ENCODE measurements at regions not wholly inside any gene's neighbourhood (a gene's known extent, or its start where the extent isn't known, plus 50 kb on each side); places are given as distances from the start of the nearest gene placed in this dataset.

GRCh38 chr1:193712392-193712791 is 526.0 kb upstream of the B3GALT2 start:
- DNase-seq = no peak
- no peak for TF ChIP-seq CTCF (IDR thresholded peaks at IDR 0.05)
- H3K27ac Mint-ChIP-seq = no peak overlapping the region
- H3K27me3 Mint-ChIP-seq = no peaks in the 10 kb centered on the region
- H3K36me3 Mint-ChIP-seq (ENCODE audit: low read depth) = no peaks in the 10 kb centered on the region
- no peak overlapping the region for H3K4me3 Mint-ChIP-seq
- peaks cover 2% of the 10 kb centered on the region for H3K9me3 Mint-ChIP-seq
- ATAC-seq = no peak
- ChIA-PET CTCF (no interaction called here), POLR2A (no interaction called here)
- peaks cover 10% of the 10 kb centered on the region for H3K4me1 Mint-ChIP-seq (ENCODE audit: low read depth)
- intact Hi-C loops (cut with micrococcal nuclease) = no loop called here

- peaks cover 3% of the 10 kb centered on the region for H3K9me3 Mint-ChIP-seq
- no peaks in the 10 kb centered on the region for H3K27me3 Mint-ChIP-seq
- DNase-seq (no peak), ATAC-seq (no peak)
- ChIA-PET CTCF (interaction anchor here (1.1 kb wide), 1 partner anchor 51 kb away, joined by 3 read pairs; no protein-coding TSS in a partner anchor), POLR2A (no interaction called here)
- H3K4me1 Mint-ChIP-seq (ENCODE audit: low read depth) = peaks cover 11% of the 10 kb centered on the region
- H3K4me3 Mint-ChIP-seq = no peak overlapping the region
- intact Hi-C loops (cut with micrococcal nuclease) = no loop called here
- no peak overlapping the region for H3K27ac Mint-ChIP-seq
- TF ChIP-seq CTCF (IDR thresholded peaks at IDR 0.05) = no peak
- no peaks in the 10 kb centered on the region for H3K36me3 Mint-ChIP-seq (ENCODE audit: low read depth)
Observed at GRCh38 chr1:193709607-193710006, 523.2 kb upstream of the B3GALT2 start.

GRCh38 chr1:193707271-193708021 is 521.0 kb upstream of the B3GALT2 start:
- CTCF ChIA-PET = no interaction called here
- Mint-ChIP-seq H3K4me1 (ENCODE audit: low read depth) (peaks cover 11% of the 10 kb centered on the region), H3K27ac (no peak overlapping the region), H3K4me3 (no peak overlapping the region), H3K27me3 (no peaks in the 10 kb centered on the region), H3K36me3 (ENCODE audit: low read depth) (no peaks in the 10 kb centered on the region), H3K9me3 (peaks cover 3% of the 10 kb centered on the region)
- no peak for ATAC-seq
- intact Hi-C loops (cut with micrococcal nuclease) = no loop called here
- no peak for TF ChIP-seq CTCF (IDR thresholded peaks at IDR 0.05)
- POLR2A ChIA-PET = no interaction called here
- no peak for DNase-seq

GRCh38 chr1:193706766-193707165 is 520.4 kb upstream of the B3GALT2 start:
- Mint-ChIP-seq H3K27ac (no peak overlapping the region), H3K36me3 (ENCODE audit: low read depth) (no peaks in the 10 kb centered on the region), H3K27me3 (no peaks in the 10 kb centered on the region), H3K4me1 (ENCODE audit: low read depth) (peaks cover 15% of the 10 kb centered on the region), H3K4me3 (no peak overlapping the region), H3K9me3 (peaks cover 3% of the 10 kb centered on the region)
- DNase-seq (no peak), ATAC-seq (no peak)
- intact Hi-C loops (cut with micrococcal nuclease) = no loop called here
- ChIA-PET CTCF (no interaction called here), POLR2A (no interaction called here)
- no peak for TF ChIP-seq CTCF (IDR thresholded peaks at IDR 0.05)

- peaks cover 3% of the 10 kb centered on the region for H3K9me3 Mint-ChIP-seq
- H3K4me1 Mint-ChIP-seq (ENCODE audit: low read depth) = peaks cover 27% of the 10 kb centered on the region
- ChIA-PET CTCF (no interaction called here), POLR2A (no interaction called here)
- no peaks in the 10 kb centered on the region for H3K27me3 Mint-ChIP-seq
- H3K36me3 Mint-ChIP-seq (ENCODE audit: low read depth) = no peaks in the 10 kb centered on the region
- H3K4me3 Mint-ChIP-seq = no peak overlapping the region
- H3K27ac Mint-ChIP-seq = no peak overlapping the region
- ATAC-seq (no peak), DNase-seq (no peak)
- no peak for TF ChIP-seq CTCF (IDR thresholded peaks at IDR 0.05)
- intact Hi-C loops (cut with micrococcal nuclease) = no loop called here
Observed at GRCh38 chr1:193705554-193705981, 519.2 kb upstream of the B3GALT2 start.
